ENCODE measurements at regions not wholly inside any gene's neighbourhood (a gene's known extent, or its start where the extent isn't known, plus 50 kb on each side); places are given as distances from the start of the nearest gene placed in this dataset.

DNA sequence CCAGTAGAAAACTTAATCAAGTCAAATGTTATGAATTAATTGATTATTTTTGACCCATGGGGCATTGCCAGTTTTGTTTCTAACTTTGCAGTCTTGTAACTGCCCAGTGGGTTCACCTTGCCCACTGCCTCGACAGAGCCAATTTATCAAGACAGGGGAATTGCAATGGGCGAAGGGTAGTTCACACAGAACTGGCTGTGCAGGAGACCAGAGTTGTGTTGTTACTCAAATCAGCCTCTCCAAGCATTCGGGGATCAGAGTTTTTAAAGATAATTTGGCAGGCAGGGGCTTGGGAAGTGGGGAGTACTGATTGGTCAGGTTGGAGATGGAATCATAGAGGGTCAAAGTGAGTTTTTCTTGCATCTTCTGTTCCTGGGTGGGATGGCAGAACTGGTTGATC is 168.5 kb upstream of the COPS8 start:
- TF ChIP-seq, protein P1, sequence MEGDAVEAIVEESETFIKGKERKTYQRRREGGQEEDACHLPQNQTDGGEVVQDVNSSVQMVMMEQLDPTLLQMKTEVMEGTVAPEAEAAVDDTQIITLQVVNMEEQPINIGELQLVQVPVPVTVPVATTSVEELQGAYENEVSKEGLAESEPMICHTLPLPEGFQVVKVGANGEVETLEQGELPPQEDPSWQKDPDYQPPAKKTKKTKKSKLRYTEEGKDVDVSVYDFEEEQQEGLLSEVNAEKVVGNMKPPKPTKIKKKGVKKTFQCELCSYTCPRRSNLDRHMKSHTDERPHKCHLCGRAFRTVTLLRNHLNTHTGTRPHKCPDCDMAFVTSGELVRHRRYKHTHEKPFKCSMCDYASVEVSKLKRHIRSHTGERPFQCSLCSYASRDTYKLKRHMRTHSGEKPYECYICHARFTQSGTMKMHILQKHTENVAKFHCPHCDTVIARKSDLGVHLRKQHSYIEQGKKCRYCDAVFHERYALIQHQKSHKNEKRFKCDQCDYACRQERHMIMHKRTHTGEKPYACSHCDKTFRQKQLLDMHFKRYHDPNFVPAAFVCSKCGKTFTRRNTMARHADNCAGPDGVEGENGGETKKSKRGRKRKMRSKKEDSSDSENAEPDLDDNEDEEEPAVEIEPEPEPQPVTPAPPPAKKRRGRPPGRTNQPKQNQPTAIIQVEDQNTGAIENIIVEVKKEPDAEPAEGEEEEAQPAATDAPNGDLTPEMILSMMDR (IDR thresholded peaks at IDR 0.05): no peak
- TF ChIP-seq PRDM15 (CRISPR knock-in tag; IDR thresholded peaks at IDR 0.05) (no peak), SOX15 (CRISPR knock-in tag; IDR thresholded peaks at IDR 0.05) (no peak), ATF1 (CRISPR knock-in tag; IDR thresholded peaks at IDR 0.05) (no peak), CREM (CRISPR knock-in tag; IDR thresholded peaks at IDR 0.05) (no peak), IRF2 (CRISPR knock-in tag; IDR thresholded peaks at IDR 0.05; ENCODE audit: borderline replicate concordance, low read depth) (no peak), NR3C1 (CRISPR knock-in tag; conservative IDR thresholded peaks at IDR 0.05; ENCODE audit: low read depth) (no peak), CREB1 (CRISPR knock-in tag; IDR thresholded peaks at IDR 0.05) (no peak), ATF6 (CRISPR knock-in tag; IDR thresholded peaks at IDR 0.05) (no peak), ZBTB43 (CRISPR knock-in tag; IDR thresholded peaks at IDR 0.05) (no peak), ZNF671 (CRISPR knock-in tag; IDR thresholded peaks at IDR 0.05) (no peak)
- TF ChIP-seq, protein P2, sequence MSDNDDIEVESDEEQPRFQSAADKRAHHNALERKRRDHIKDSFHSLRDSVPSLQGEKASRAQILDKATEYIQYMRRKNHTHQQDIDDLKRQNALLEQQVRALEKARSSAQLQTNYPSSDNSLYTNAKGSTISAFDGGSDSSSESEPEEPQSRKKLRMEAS (CRISPR knock-in tag; IDR thresholded peaks at IDR 0.05): no peak
- TF ChIP-seq, protein P3, sequence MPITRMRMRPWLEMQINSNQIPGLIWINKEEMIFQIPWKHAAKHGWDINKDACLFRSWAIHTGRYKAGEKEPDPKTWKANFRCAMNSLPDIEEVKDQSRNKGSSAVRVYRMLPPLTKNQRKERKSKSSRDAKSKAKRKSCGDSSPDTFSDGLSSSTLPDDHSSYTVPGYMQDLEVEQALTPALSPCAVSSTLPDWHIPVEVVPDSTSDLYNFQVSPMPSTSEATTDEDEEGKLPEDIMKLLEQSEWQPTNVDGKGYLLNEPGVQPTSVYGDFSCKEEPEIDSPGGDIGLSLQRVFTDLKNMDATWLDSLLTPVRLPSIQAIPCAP (CRISPR knock-in tag; IDR thresholded peaks at IDR 0.05): no peak
